ENCODE measurements at regions not wholly inside any gene's neighbourhood (a gene's known extent, or its start where the extent isn't known, plus 50 kb on each side); places are given as distances from the start of the nearest gene placed in this dataset.
A peak's percentile ranks its signal among the peaks of the same experiment; 100 is the strongest.
"Not testable (repeated sequence)": the region's sequence is repeated elsewhere in the genome, so short reads cannot be mapped to it uniquely, and the experiment has no call there.

GRCh38 chr22:25420471-25420924 is 144.0 kb upstream of the GRK3 start:
- TF ChIP-seq POLR2A (IDR thresholded peaks at IDR 0.05; ENCODE audit: low read depth, low read length) = no peak
- FAIRE-seq (no peak), DNase-seq (ENCODE audit: insufficient read length, low spot score) (no peak)

GRCh38 chr22:25420925-25421904 is 143.3 kb upstream of the GRK3 start:
- FAIRE-seq (no peak), DNase-seq (ENCODE audit: insufficient read length, low spot score) (no peak)

GRCh38 chr22:25426530-25427308 is 137.8 kb upstream of the GRK3 start:
- FAIRE-seq; DNase-seq (ENCODE audit: insufficient read length, low spot score): not testable (repeated sequence)

More at GRCh38 chr22:25420925-25421904, 143.3 kb upstream of the GRK3 start:
- TF ChIP-seq POLR2A (IDR thresholded peaks at IDR 0.05; ENCODE audit: low read depth, low read length) = no peak

- FAIRE-seq; DNase-seq (ENCODE audit: insufficient read length, low spot score): not testable (repeated sequence)
These were observed 132.7 kb upstream of the GRK3 start for GRCh38 chr22:25431637-25432342.

- FAIRE-seq = not testable (repeated sequence)
These were observed 131.0 kb upstream of the GRK3 start for GRCh38 chr22:25433381-25433970.

GRCh38 chr22:25437414-25438160 is 126.9 kb upstream of the GRK3 start:
- no peak for TF ChIP-seq POLR2A (IDR thresholded peaks at IDR 0.05; ENCODE audit: low read depth, low read length)
- no peak for FAIRE-seq
- DNase-seq (ENCODE audit: insufficient read length, low spot score) = no peak

More at GRCh38 chr22:25433381-25433970, 131.0 kb upstream of the GRK3 start:
- not testable (repeated sequence) for DNase-seq (ENCODE audit: insufficient read length, low spot score)

- no peak for TF ChIP-seq POLR2A (IDR thresholded peaks at IDR 0.05; ENCODE audit: low read depth, low read length)
- DNase-seq (ENCODE audit: insufficient read length, low spot score) = no peak
- no peak for FAIRE-seq
These were observed 117.3 kb upstream of the GRK3 start for GRCh38 chr22:25447067-25447685.

GRCh38 chr22:25447686-25448434 is 116.6 kb upstream of the GRK3 start:
- peak; percentile 60 for FAIRE-seq
- DNase-seq (ENCODE audit: insufficient read length, low spot score) = peak; percentile 73
- TF ChIP-seq POLR2A (IDR thresholded peaks at IDR 0.05; ENCODE audit: low read depth, low read length) = peak; percentile 59

- DNase-seq (ENCODE audit: insufficient read length, low spot score) = no peak
- FAIRE-seq = no peak
- TF ChIP-seq POLR2A (IDR thresholded peaks at IDR 0.05; ENCODE audit: low read depth, low read length) = no peak
These were observed 115.9 kb upstream of the GRK3 start for GRCh38 chr22:25448435-25449051.

GRCh38 chr22:25449781-25450317 is 114.6 kb upstream of the GRK3 start:
- no peak for DNase-seq (ENCODE audit: insufficient read length, low spot score)
- TF ChIP-seq POLR2A (IDR thresholded peaks at IDR 0.05; ENCODE audit: low read depth, low read length) = no peak
- FAIRE-seq = no peak

GRCh38 chr22:25451480-25452114 is 112.9 kb upstream of the GRK3 start:
- FAIRE-seq (no peak), DNase-seq (ENCODE audit: insufficient read length, low spot score) (no peak)
- no peak for TF ChIP-seq POLR2A (IDR thresholded peaks at IDR 0.05; ENCODE audit: low read depth, low read length)

Measured in H54 (cell line).